ENCODE measurements at regions not wholly inside any gene's neighbourhood (a gene's known extent, or its start where the extent isn't known, plus 50 kb on each side); places are given as distances from the start of the nearest gene placed in this dataset.

- DNase-seq: no peak
- Histone ChIP-seq H4K91ac (ENCODE audit: low read depth, low read length) (no peak overlapping the region), H2BK12ac (ENCODE audit: low read length) (no peak overlapping the region), H2AK5ac (ENCODE audit: low read length) (no peak overlapping the region), H3K4ac (ENCODE audit: low read depth, low read length) (no peak overlapping the region), H3K27me3 (ENCODE audit: insufficient read depth, low read length) (no peaks in the 10 kb centered on the region), H3K36me3 (ENCODE audit: control insufficient read depth in 1 of 2, insufficient read depth in 2 of 2, low read length in 2 of 2) (no peaks in the 10 kb centered on the region), H3K9ac (ENCODE audit: low read length) (no peak overlapping the region), H3K79me2 (ENCODE audit: control insufficient read depth, insufficient read depth, low read length, poor library complexity) (no peaks in the 10 kb centered on the region), H3K9me3 (ENCODE audit: insufficient read depth, low read depth, low read length) (no peaks in the 10 kb centered on the region), H3K79me1 (ENCODE audit: low read length) (no peaks in the 10 kb centered on the region), H3K18ac (ENCODE audit: low read length) (no peak overlapping the region), H2BK120ac (ENCODE audit: insufficient read depth, low read length, poor library complexity) (no peak overlapping the region), H3K4me2 (ENCODE audit: low read length) (no peak overlapping the region), H4K8ac (ENCODE audit: low read depth, low read length) (no peak overlapping the region), H4K12ac (ENCODE audit: low read depth, low read length) (no peak overlapping the region), H3K4me3 (ENCODE audit: low read depth, low read length) (no peak overlapping the region), H3K4me1 (ENCODE audit: control insufficient read depth in 1 of 2, insufficient read depth in 2 of 2, low read length in 2 of 2) (peaks cover 0 to 6% of the 10 kb centered on the region in 2 experiments), H3K14ac (ENCODE audit: low read length) (no peak overlapping the region), H2AFZ (ENCODE audit: insufficient read depth, low read length, poor library complexity) (no peak overlapping the region), H2BK5ac (ENCODE audit: low read depth, low read length, poor library complexity) (no peak overlapping the region), H3K23ac (ENCODE audit: low read length) (no peak overlapping the region), H3K27ac (ENCODE audit: low read depth, low read length) (no peak overlapping the region)
- WGBS (ENCODE audit: extremely low coverage, insufficient coverage, insufficient read length): no CpG with 5 or more reads among the region's 9 CpGs
Measured at GRCh38 chr11:44445500-44446365, 119.7 kb upstream of the CD82 start.

DNA sequence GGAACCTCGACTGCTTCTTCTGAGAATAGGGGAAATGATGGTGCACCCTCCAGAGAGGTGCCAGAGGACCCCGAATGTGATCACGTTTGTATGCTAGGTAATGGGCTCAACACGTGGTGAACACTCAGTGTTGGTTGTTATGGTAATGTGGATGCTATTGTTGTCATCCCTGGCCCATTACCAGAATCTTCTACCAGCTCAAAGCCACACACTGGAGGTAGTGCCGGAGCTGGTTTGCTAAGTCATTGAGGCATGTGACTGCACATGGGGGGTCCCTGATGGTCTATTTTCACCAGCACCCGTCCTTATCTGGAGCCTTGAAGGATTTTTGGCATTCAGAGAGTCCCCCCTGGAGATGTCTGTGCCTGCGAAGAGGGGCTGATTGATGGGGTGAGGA is 119.1 kb upstream of the CD82 start:
- no peak overlapping the region for H2BK12ac ChIP-seq (ENCODE audit: low read length)
- no peak overlapping the region for H2AK5ac ChIP-seq (ENCODE audit: low read length)
- H3K9me3 ChIP-seq (ENCODE audit: insufficient read depth, low read depth, low read length): no peaks in the 10 kb centered on the region
- no peak overlapping the region for H3K14ac ChIP-seq (ENCODE audit: low read length)
- no peak overlapping the region for H4K8ac ChIP-seq (ENCODE audit: low read depth, low read length)
- no peak for DNase-seq
- no peak overlapping the region for H2AFZ ChIP-seq (ENCODE audit: insufficient read depth, low read length, poor library complexity)
- H3K27ac ChIP-seq (ENCODE audit: low read depth, low read length): no peak overlapping the region
- no peak overlapping the region for H3K18ac ChIP-seq (ENCODE audit: low read length)
- H4K91ac ChIP-seq (ENCODE audit: low read depth, low read length): no peak overlapping the region
- H2BK120ac ChIP-seq (ENCODE audit: insufficient read depth, low read length, poor library complexity): no peak overlapping the region
- no peak overlapping the region for H2BK5ac ChIP-seq (ENCODE audit: low read depth, low read length, poor library complexity)
- H4K12ac ChIP-seq (ENCODE audit: low read depth, low read length): no peak overlapping the region
- no peak overlapping the region for H3K23ac ChIP-seq (ENCODE audit: low read length)
- H3K36me3 ChIP-seq (ENCODE audit: control insufficient read depth in 1 of 2, insufficient read depth in 2 of 2, low read length in 2 of 2): no peaks in the 10 kb centered on the region
- H3K4ac ChIP-seq (ENCODE audit: low read depth, low read length): no peak overlapping the region
- no peaks in the 10 kb centered on the region for H3K79me1 ChIP-seq (ENCODE audit: low read length)
- no CpG with 5 or more reads among the region's 7 CpGs for WGBS (ENCODE audit: extremely low coverage, insufficient coverage, insufficient read length)
- H3K4me3 ChIP-seq (ENCODE audit: low read depth, low read length): no peak overlapping the region
- peaks cover 0 to 6% of the 10 kb centered on the region in 2 experiments for H3K4me1 ChIP-seq (ENCODE audit: control insufficient read depth in 1 of 2, insufficient read depth in 2 of 2, low read length in 2 of 2)
- H3K27me3 ChIP-seq (ENCODE audit: insufficient read depth, low read length): no peaks in the 10 kb centered on the region
- no peak overlapping the region for H3K4me2 ChIP-seq (ENCODE audit: low read length)
- no peak overlapping the region for H3K9ac ChIP-seq (ENCODE audit: low read length)
- no peaks in the 10 kb centered on the region for H3K79me2 ChIP-seq (ENCODE audit: control insufficient read depth, insufficient read depth, low read length, poor library complexity)

- Histone ChIP-seq H3K9ac (ENCODE audit: low read length) (no peak overlapping the region), H3K27me3 (ENCODE audit: insufficient read depth, low read length) (no peaks in the 10 kb centered on the region), H4K8ac (ENCODE audit: low read depth, low read length) (no peak overlapping the region), H2BK120ac (ENCODE audit: insufficient read depth, low read length, poor library complexity) (no peak overlapping the region), H3K79me2 (ENCODE audit: control insufficient read depth, insufficient read depth, low read length, poor library complexity) (no peaks in the 10 kb centered on the region), H3K27ac (ENCODE audit: low read depth, low read length) (no peak overlapping the region), H4K12ac (ENCODE audit: low read depth, low read length) (no peak overlapping the region), H2AK5ac (ENCODE audit: low read length) (no peak overlapping the region), H3K4me1 (ENCODE audit: control insufficient read depth in 1 of 2, insufficient read depth in 2 of 2, low read length in 2 of 2) (peaks cover 0 to 9% of the 10 kb centered on the region in 2 experiments), H3K9me3 (ENCODE audit: insufficient read depth, low read depth, low read length) (no peaks in the 10 kb centered on the region), H3K4me3 (ENCODE audit: low read depth, low read length) (no peak overlapping the region), H2AFZ (ENCODE audit: insufficient read depth, low read length, poor library complexity) (no peak overlapping the region), H3K23ac (ENCODE audit: low read length) (no peak overlapping the region), H3K18ac (ENCODE audit: low read length) (no peak overlapping the region), H3K79me1 (ENCODE audit: low read length) (no peaks in the 10 kb centered on the region), H2BK5ac (ENCODE audit: low read depth, low read length, poor library complexity) (no peak overlapping the region), H3K4ac (ENCODE audit: low read depth, low read length) (no peak overlapping the region), H3K36me3 (ENCODE audit: control insufficient read depth in 1 of 2, insufficient read depth in 2 of 2, low read length in 2 of 2) (no peaks in the 10 kb centered on the region), H3K14ac (ENCODE audit: low read length) (no peak overlapping the region), H2BK12ac (ENCODE audit: low read length) (no peak overlapping the region), H4K91ac (ENCODE audit: low read depth, low read length) (no peak overlapping the region), H3K4me2 (ENCODE audit: low read length) (no peak overlapping the region)
- WGBS (ENCODE audit: extremely low coverage, insufficient coverage, insufficient read length): no CpG with 5 or more reads among the region's 9 CpGs
- no peak for DNase-seq
Measured at GRCh38 chr11:44446996-44447771, 118.3 kb upstream of the CD82 start.

- H3K79me1 ChIP-seq (ENCODE audit: low read length): peaks cover 4% of the 10 kb centered on the region
- H3K9ac ChIP-seq (ENCODE audit: low read length): no peak overlapping the region
- no peaks in the 10 kb centered on the region for H3K36me3 ChIP-seq (ENCODE audit: control insufficient read depth in 1 of 2, insufficient read depth in 2 of 2, low read length in 2 of 2)
- H3K27ac ChIP-seq (ENCODE audit: low read depth, low read length): no peak overlapping the region
- no peak overlapping the region for H4K8ac ChIP-seq (ENCODE audit: low read depth, low read length)
- no peaks in the 10 kb centered on the region for H3K79me2 ChIP-seq (ENCODE audit: control insufficient read depth, insufficient read depth, low read length, poor library complexity)
- H2BK12ac ChIP-seq (ENCODE audit: low read length): no peak overlapping the region
- no peak overlapping the region for H3K4me3 ChIP-seq (ENCODE audit: low read depth, low read length)
- no peak overlapping the region for H4K91ac ChIP-seq (ENCODE audit: low read depth, low read length)
- no peak overlapping the region for H3K18ac ChIP-seq (ENCODE audit: low read length)
- no peak overlapping the region for H3K4me2 ChIP-seq (ENCODE audit: low read length)
- WGBS (ENCODE audit: extremely low coverage, insufficient coverage, insufficient read length): no CpG with 5 or more reads among the region's 10 CpGs
- H2BK5ac ChIP-seq (ENCODE audit: low read depth, low read length, poor library complexity): no peak overlapping the region
- H3K23ac ChIP-seq (ENCODE audit: low read length): no peak overlapping the region
- no peak overlapping the region for H3K14ac ChIP-seq (ENCODE audit: low read length)
- H3K4ac ChIP-seq (ENCODE audit: low read depth, low read length): no peak overlapping the region
- no peak for DNase-seq
- H3K27me3 ChIP-seq (ENCODE audit: insufficient read depth, low read length): no peaks in the 10 kb centered on the region
- peaks cover 7 to 22% of the 10 kb centered on the region in 2 experiments for H3K4me1 ChIP-seq (ENCODE audit: control insufficient read depth in 1 of 2, insufficient read depth in 2 of 2, low read length in 2 of 2)
- H2AK5ac ChIP-seq (ENCODE audit: low read length): no peak overlapping the region
- no peak overlapping the region for H2BK120ac ChIP-seq (ENCODE audit: insufficient read depth, low read length, poor library complexity)
- no peak overlapping the region for H4K12ac ChIP-seq (ENCODE audit: low read depth, low read length)
- no peaks in the 10 kb centered on the region for H3K9me3 ChIP-seq (ENCODE audit: insufficient read depth, low read depth, low read length)
- no peak overlapping the region for H2AFZ ChIP-seq (ENCODE audit: insufficient read depth, low read length, poor library complexity)
Measured at GRCh38 chr11:44450295-44450932, 115.0 kb upstream of the CD82 start.

All from trophoblast cell (in vitro differentiated cells and primary cell).